ENCODE measurements at regions not wholly inside any gene's neighbourhood (a gene's known extent, or its start where the extent isn't known, plus 50 kb on each side); places are given as distances from the start of the nearest gene placed in this dataset.

GRCh38 chr4:57877047-57877458 lies 766.9 kb upstream of the IGFBP7 start:
- Histone ChIP-seq H3K4me3 (no peak overlapping the region), H3K27me3 (no peaks in the 10 kb centered on the region), H3K27ac (no peak overlapping the region), H3K36me3 (no peaks in the 10 kb centered on the region), H3K9me3 (no peaks in the 10 kb centered on the region), H3K4me1 (no peaks in the 10 kb centered on the region)
- intact Hi-C loops (cut with DNase I; ENCODE audit: low total_unique reads): no loop called here
- DNase-seq (ENCODE audit: low spot score in 2 of 2): no peak
- no peak for TF ChIP-seq POLR2A (IDR thresholded peaks at IDR 0.05)

GRCh38 chr4:57875829-57876392 lies 765.7 kb upstream of the IGFBP7 start:
- Histone ChIP-seq H3K4me1 (no peaks in the 10 kb centered on the region), H3K9me3 (no peaks in the 10 kb centered on the region), H3K4me3 (no peak overlapping the region), H3K27me3 (no peaks in the 10 kb centered on the region), H3K36me3 (no peaks in the 10 kb centered on the region), H3K27ac (no peak overlapping the region)
- TF ChIP-seq CTCF (IDR thresholded peaks at IDR 0.05) (no peak), POLR2AphosphoS5 (IDR thresholded peaks at IDR 0.05) (no peak), POLR2A (IDR thresholded peaks at IDR 0.05) (no peak)
- intact Hi-C loops (cut with DNase I; ENCODE audit: low total_unique reads): no loop called here
- DNase-seq (ENCODE audit: low spot score in 2 of 2): no peak

DNA sequence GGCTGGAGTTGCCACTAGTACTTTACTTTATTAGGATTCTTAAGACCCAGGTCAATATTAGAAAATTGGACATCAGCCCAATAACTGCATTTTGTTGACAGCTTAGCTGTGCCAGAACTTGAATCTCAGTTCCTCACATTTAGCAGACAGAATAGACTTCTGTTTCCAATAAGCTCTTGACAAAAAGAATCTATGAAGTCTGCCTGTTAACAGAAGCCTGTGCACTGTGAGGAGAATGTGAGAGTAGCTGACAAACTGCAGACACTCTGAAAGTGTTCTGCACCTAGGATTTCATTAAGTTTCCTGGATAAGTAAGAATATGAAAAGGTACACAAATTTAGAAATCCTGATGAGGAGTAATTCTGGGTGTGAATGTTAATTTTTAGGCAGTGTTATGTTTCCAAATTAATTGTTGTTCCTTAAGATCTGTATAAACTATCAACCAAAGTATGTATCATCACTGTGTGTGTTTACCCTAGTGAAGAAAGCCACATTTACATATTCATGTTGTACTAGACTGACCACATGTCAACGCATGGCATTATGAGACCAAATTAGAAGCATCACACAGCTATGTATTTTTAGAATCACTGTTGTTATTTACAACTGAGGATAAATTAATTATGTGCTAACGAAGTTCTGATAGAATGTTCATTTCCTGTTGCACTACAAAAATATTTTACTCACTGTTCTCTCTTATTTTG lies 756.4 kb upstream of the IGFBP7 start:
- no peaks in the 10 kb centered on the region for H3K27me3 ChIP-seq
- no peak for DNase-seq (ENCODE audit: low spot score in 2 of 2)
- H3K27ac ChIP-seq: no peak overlapping the region
- H3K4me3 ChIP-seq: no peak overlapping the region
- TF ChIP-seq POLR2AphosphoS5 (IDR thresholded peaks at IDR 0.05) (no peak), POLR2A (IDR thresholded peaks at IDR 0.05) (no peak), CTCF (IDR thresholded peaks at IDR 0.05) (no peak)
- no peaks in the 10 kb centered on the region for H3K4me1 ChIP-seq
- intact Hi-C loops (cut with DNase I; ENCODE audit: low total_unique reads): no loop called here
- H3K36me3 ChIP-seq: no peaks in the 10 kb centered on the region
- no peaks in the 10 kb centered on the region for H3K9me3 ChIP-seq

GRCh38 chr4:57865264-57865663 lies 755.1 kb upstream of the IGFBP7 start:
- Histone ChIP-seq H3K4me1 (no peaks in the 10 kb centered on the region), H3K4me3 (no peak overlapping the region), H3K27me3 (no peaks in the 10 kb centered on the region), H3K36me3 (no peaks in the 10 kb centered on the region), H3K9me3 (no peaks in the 10 kb centered on the region), H3K27ac (no peak overlapping the region)
- no peak for DNase-seq (ENCODE audit: low spot score in 2 of 2)
- TF ChIP-seq POLR2A (IDR thresholded peaks at IDR 0.05) (no peak), POLR2AphosphoS5 (IDR thresholded peaks at IDR 0.05) (no peak), CTCF (IDR thresholded peaks at IDR 0.05) (no peak)
- intact Hi-C loops (cut with DNase I; ENCODE audit: low total_unique reads): no loop called here

DNA sequence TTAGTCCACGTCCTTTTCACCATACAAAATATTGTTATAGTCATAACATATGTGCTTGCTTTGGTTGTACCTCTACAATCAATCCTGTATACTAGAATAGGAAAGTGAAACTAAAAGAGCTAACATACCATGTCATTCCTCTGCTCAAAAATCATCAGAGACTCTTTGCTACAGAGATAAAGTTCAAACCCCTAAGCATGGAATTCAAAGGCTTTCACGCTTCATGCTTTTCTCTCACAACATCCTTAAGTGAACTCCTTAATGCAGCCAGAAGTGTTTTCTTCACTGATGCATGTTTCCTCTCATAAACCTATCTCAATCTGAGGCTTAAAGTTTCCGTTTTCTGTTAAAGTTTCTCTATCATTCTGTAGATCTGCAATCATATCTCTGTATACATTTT lies 744.6 kb upstream of the IGFBP7 start:
- TF ChIP-seq CTCF (IDR thresholded peaks at IDR 0.05) (no peak), POLR2AphosphoS5 (IDR thresholded peaks at IDR 0.05) (no peak), POLR2A (IDR thresholded peaks at IDR 0.05) (no peak)
- no peak overlapping the region for H3K4me3 ChIP-seq
- no peaks in the 10 kb centered on the region for H3K4me1 ChIP-seq
- no peak for DNase-seq (ENCODE audit: low spot score in 2 of 2)
- no peak overlapping the region for H3K27ac ChIP-seq
- H3K36me3 ChIP-seq: no peaks in the 10 kb centered on the region
- intact Hi-C loops (cut with DNase I; ENCODE audit: low total_unique reads): no loop called here
- H3K9me3 ChIP-seq: peaks cover 0 to 7% of the 10 kb centered on the region in 2 donors
- H3K27me3 ChIP-seq: no peaks in the 10 kb centered on the region
